Psoas muscle (tissue), 7 donors: ENCODE measurements at regions not wholly inside any gene's neighbourhood (a gene's known extent, or its start where the extent isn't known, plus 50 kb on each side); places are given as distances from the start of the nearest gene placed in this dataset.

Experiments used
- ATAC-seq, 4 donors: fragments of 200-7000 bp; cut with Tn5 transposase; one replicate each; pipeline ENCODE4 v1.9.1; 2020; ENCODE audit warnings: moderate library complexity in 3 of 4, mild to moderate bottlenecking in 2 of 4
- DNase-seq, 2 donors: peaks; one replicate each; pipeline ENCODE4 v3.0.0-alpha.2; 2020
- H3K27ac ChIP-seq: fragments of 200-600 bp; one replicate; pipeline ENCODE4 v1.8.0; 2022
- H3K27me3 ChIP-seq, 3 donors: fragments of 200-600 bp in 1 of 3; one replicate each; pipeline versions ENCODE4 v1.6.1 to v1.8.0; 2013 to 2022; ENCODE audit warnings: low read length in 2 of 3, mild to moderate bottlenecking in 2 of 3, moderate library complexity in 1 of 3; ENCODE audit not compliant: insufficient read depth in 3 of 3
- H3K36me3 ChIP-seq, 2 donors: fragments of 200-600 bp in 1 of 2; one replicate each; pipeline versions ENCODE4 v1.6.1 to v1.8.0; 2013 to 2022; ENCODE audit warnings: low read depth in 1 of 2, mild to moderate bottlenecking in 1 of 2, moderate library complexity in 1 of 2; ENCODE audit not compliant: insufficient read depth in 1 of 2
- H3K4me1 ChIP-seq: fragments of 200-600 bp; one replicate; pipeline ENCODE4 v1.8.0; 2022
- H3K4me3 ChIP-seq: fragments of 200-600 bp; one replicate; pipeline ENCODE4 v1.8.0; 2022; ENCODE audit warnings: mild to moderate bottlenecking
- H3K9me3 ChIP-seq: fragments of 200-600 bp; one replicate; pipeline ENCODE4 v1.8.0; 2022
- WGBS, 3 donors: extraction: QIAGEN DNeasy Blood & Tissue Kit; methylation state at CpG; one replicate each; pipeline versions ENCODE4 v1.1.6 to v1.1.7; 2013; 5-methylcytosine and 5-hydroxymethylcytosine counted together
- intact Hi-C, 2 donors: fragments of 100-400 bp; cut with DNase I; formaldehyde crosslinking; loops; one replicate each; pipeline versions ENCODE4 v1.11.0 to v1.14.2; 2022
- TF ChIP-seq, protein P1 (sequence below): fragments of 200-600 bp; IDR thresholded peaks from one replicate; pipeline ENCODE4 v1.8.0; 2022; ENCODE audit warnings: antibody characterized with exemption
- donor health status: healthy with polysubstance abuse.
- donor health status: DM: no; HTN: no; CAD: no; lungs with moderate emphysema.
- donor health status: Bipolar disorder and iron deficiency.
- donor health status: healthy.
- donor health status: DM: yes; HTN: yes; CAD: no.
- donor health status: DM: no; HTN: no; CAD: no.
- donor health status: DM: yes; HTN: yes; CAD: no.

DNA sequence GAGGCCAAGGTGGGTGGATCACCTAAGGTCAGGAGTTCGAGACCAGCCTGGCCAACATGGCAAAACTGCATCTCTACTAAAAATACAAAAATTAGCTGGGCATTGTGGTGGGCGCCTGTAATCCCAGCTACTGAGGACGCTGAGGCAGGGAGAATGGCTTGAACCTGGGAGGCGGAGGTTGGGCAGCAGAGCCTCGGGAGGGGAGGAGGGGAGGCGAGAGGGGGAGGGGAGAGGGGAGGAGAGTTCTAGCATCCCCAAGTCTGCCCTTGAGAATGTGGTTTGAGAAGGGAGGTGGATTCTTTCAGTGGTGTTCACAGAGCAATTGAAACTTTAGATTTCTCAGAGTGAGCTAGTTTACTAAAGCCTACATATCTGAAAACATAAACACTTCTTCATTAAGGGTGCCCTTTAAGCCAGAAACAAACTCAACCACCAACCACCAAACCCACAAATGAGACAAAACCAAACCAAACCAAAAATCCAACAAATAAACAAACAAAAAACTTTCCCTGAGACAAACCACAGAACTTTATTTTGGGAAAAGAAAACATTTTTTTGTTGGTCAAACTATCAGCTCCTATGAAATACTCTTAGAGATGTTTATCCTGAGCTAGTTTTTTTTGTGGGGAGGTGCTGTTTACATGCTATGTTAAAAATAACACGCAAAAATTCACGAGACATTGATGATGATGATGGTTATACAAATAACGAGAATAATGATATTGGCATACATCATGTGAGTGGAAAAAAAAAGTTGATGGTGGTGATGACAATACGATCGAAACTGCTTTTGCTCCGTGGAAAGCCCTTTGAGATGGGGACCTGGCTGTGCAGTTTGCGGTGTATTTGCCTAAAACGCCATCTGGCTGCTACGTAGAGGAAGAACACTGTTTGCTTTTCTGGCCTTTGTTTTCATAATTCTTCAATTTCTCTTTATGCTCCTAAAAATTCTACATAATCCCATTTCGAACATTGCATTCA lies 98.2 kb upstream of the PRKX start:
- no peak for DNase-seq
- ATAC-seq, result no peak
- intact Hi-C loops, result loop anchor here in 1 of 2 donors (5.0 kb wide), 1 partner anchor 159 kb away; no protein-coding TSS in a partner anchor
- Histone ChIP-seq H3K4me3 (no peak overlapping the region), H3K27ac (no peak overlapping the region), H3K27me3 (peaks cover 0 to 26% (median 0%) of the 10 kb centered on the region in 3 donors), H3K36me3 (no peaks in the 10 kb centered on the region), H3K9me3 (no peaks in the 10 kb centered on the region), H3K4me1 (peaks cover 2% of the 10 kb centered on the region)
- 22 to 69% (median 27%) methylated on average over 13 to 16 of the region's 16 CpGs for WGBS, 3 donors
- TF ChIP-seq, protein P1, sequence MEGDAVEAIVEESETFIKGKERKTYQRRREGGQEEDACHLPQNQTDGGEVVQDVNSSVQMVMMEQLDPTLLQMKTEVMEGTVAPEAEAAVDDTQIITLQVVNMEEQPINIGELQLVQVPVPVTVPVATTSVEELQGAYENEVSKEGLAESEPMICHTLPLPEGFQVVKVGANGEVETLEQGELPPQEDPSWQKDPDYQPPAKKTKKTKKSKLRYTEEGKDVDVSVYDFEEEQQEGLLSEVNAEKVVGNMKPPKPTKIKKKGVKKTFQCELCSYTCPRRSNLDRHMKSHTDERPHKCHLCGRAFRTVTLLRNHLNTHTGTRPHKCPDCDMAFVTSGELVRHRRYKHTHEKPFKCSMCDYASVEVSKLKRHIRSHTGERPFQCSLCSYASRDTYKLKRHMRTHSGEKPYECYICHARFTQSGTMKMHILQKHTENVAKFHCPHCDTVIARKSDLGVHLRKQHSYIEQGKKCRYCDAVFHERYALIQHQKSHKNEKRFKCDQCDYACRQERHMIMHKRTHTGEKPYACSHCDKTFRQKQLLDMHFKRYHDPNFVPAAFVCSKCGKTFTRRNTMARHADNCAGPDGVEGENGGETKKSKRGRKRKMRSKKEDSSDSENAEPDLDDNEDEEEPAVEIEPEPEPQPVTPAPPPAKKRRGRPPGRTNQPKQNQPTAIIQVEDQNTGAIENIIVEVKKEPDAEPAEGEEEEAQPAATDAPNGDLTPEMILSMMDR, result peak; percentile 47

DNA sequence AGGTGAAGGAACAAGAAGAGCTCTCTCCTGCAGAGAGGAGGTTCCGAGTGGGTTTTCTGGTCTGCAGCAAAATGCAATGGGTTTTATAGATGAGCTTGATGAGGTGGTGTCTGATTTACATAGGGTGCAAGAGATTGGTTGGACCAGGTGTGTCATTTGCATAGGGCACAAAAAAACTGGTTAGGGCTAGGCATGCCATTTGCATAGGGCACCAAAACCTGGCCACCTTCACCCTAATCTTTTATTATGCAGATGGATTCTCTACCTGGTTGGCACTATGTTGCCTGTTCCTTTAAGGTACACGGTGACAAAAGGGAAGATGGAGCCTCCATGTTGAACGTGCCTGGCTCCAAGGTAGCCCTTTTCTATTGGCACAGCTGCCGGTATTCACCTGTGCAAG lies 94.5 kb upstream of the PRKX start:
- no peaks in the 10 kb centered on the region for H3K36me3 ChIP-seq
- ATAC-seq (no peak), DNase-seq (no peak)
- no peaks in the 10 kb centered on the region for H3K9me3 ChIP-seq
- H3K4me3 ChIP-seq, result no peak overlapping the region
- TF ChIP-seq, protein P1, result no peak
- intact Hi-C loops, result no loop called here
- H3K27ac ChIP-seq, result no peak overlapping the region
- 39 to 55% (median 54%) methylated on average over 3 to 4 of the region's 4 CpGs for WGBS, 3 donors
- H3K4me1 ChIP-seq, result no peaks in the 10 kb centered on the region
- peaks cover 0 to 35% (median 0%) of the 10 kb centered on the region in 3 donors for H3K27me3 ChIP-seq

DNA sequence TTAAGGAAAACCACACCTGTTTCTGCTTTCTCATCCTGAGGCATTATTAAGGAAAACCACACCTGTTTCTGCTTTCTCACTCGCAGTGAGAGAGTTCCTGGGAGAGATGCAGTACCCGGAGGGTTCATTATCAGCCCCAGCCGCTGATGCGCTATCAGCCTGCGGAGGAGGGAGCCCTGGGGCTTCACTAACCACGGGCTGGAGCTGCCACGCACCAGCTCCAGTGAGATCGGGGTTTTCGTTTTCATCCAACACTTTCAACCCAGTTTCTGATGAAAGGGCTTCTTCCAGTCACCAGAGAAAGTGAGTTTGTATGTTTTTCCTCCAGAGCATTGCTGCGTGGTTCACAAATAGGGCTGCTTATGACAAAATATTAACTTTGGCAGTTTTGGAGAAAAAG lies 93.2 kb upstream of the PRKX start:
- 32 to 35% (median 32%) methylated on average over 10 of the region's 10 CpGs for whole genome bisulfite sequencing, 3 donors
- ATAC-seq (no peak), DNase-seq (no peak)
- no peaks in the 10 kb centered on the region for H3K4me1 ChIP-seq
- no peaks in the 10 kb centered on the region for H3K9me3 ChIP-seq
- intact Hi-C loops, result no loop called here
- TF ChIP-seq, protein P1, result no peak
- H3K36me3 ChIP-seq, result no peaks in the 10 kb centered on the region
- H3K27me3 ChIP-seq, result peaks cover 0 to 35% (median 0%) of the 10 kb centered on the region in 3 donors
- H3K27ac ChIP-seq, result no peak overlapping the region
- no peak overlapping the region for H3K4me3 ChIP-seq

DNA sequence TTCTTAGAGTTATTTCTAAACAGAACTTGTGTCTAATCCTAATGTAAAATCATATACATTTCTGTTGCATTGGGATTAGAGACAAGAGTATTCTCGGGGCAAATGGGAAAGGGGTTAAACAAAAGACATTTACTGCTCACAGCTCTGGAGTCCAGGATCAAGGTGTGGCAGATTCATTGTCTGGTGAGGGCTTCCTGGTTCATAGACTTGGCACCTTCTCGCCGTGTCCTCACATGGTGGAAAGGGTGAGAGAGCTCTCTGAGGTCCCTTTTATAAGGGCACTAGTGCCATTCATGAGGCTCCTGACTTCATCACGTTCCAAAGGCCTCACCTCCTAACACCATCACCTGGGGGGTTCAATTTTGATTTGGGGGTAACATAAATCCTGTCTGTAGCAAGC lies 90.3 kb upstream of the PRKX start:
- no peak overlapping the region for H3K27ac ChIP-seq
- H3K27me3 ChIP-seq, result peaks cover 0 to 28% (median 0%) of the 10 kb centered on the region in 3 donors
- no peaks in the 10 kb centered on the region for H3K36me3 ChIP-seq
- H3K9me3 ChIP-seq, result no peaks in the 10 kb centered on the region
- DNase-seq (no peak), ATAC-seq (no peak)
- intact Hi-C loops, result no loop called here
- TF ChIP-seq, protein P1, result no peak
- H3K4me3 ChIP-seq, result no peak overlapping the region
- H3K4me1 ChIP-seq, result no peaks in the 10 kb centered on the region
- 54 to 66% (median 65%) methylated on average over 4 of the region's 4 CpGs for WGBS, 3 donors
